Thoracic aorta (tissue), 2 donors: ENCODE measurements at regions not wholly inside any gene's neighbourhood (a gene's known extent, or its start where the extent isn't known, plus 50 kb on each side); places are given as distances from the start of the nearest gene placed in this dataset.

Source experiments
- ATAC-seq: fragments of 150-250 bp; one replicate; pipeline ENCODE4 v1.8.0; 2017; ENCODE audit warnings: low read depth; ENCODE audit not compliant: insufficient number of reproducible peaks, low FRiP score
- DNase-seq: peaks from one replicate; pipeline ENCODE4 v3.0.0-alpha.2; 2020; ENCODE audit warnings: low spot score
- H3K27ac ChIP-seq, 2 donors: fragments of 200-600 bp; sonication (generic); 1 replicate in 1 of 2; 2 replicates in 1 of 2; pipeline ENCODE4 v1.5.1; 2016; ENCODE audit warnings: mild to moderate bottlenecking in 2 of 2, moderate library complexity in 2 of 2
- H3K27me3 ChIP-seq: fragments of 200-600 bp; sonication (generic); replicated peaks from 2 replicates; pipeline ENCODE4 v1.6.0; 2016; ENCODE audit warnings: mild to moderate bottlenecking; ENCODE audit not compliant: insufficient read depth
- H3K36me3 ChIP-seq: fragments of 200-600 bp; sonication (generic); one replicate; pipeline ENCODE4 v1.5.1; 2016
- H3K4me1 ChIP-seq, 2 donors: fragments of 200-600 bp; sonication (generic); 1 replicate in 1 of 2; 2 replicates in 1 of 2; pipeline versions ENCODE4 v1.5.1 to v1.6.0; 2016; ENCODE audit warnings: low read depth in 2 of 2, mild to moderate bottlenecking in 1 of 2; ENCODE audit not compliant: control insufficient read depth in 1 of 2
- H3K4me3 ChIP-seq: fragments of 200-600 bp; sonication (generic); 2 replicates; pipeline ENCODE4 v1.5.1; 2016; ENCODE audit warnings: mild to moderate bottlenecking
- H3K9me3 ChIP-seq: fragments of 200-600 bp; sonication (generic); 2 replicates; pipeline ENCODE4 v1.5.1; 2016
- CTCF ChIP-seq: fragments of 200-600 bp; sonication (generic); IDR thresholded peaks from one replicate; pipeline ENCODE4 v1.5.1; 2019; ENCODE audit warnings: antibody characterized with exemption

GRCh38 chr6:169921853-169922824 is 170.7 kb downstream of the ERMARD start:
- Histone ChIP-seq H3K4me3 (no peak overlapping the region), H3K9me3 (no peaks in the 10 kb centered on the region), H3K27me3 (no peaks in the 10 kb centered on the region), H3K27ac (no peak overlapping the region), H3K4me1 (no peaks in the 10 kb centered on the region), H3K36me3 (no peaks in the 10 kb centered on the region)
- TF ChIP-seq CTCF: no peak
- no peak for DNase-seq
- no peak for ATAC-seq

GRCh38 chr6:169921217-169921616 is 169.8 kb downstream of the ERMARD start:
- Histone ChIP-seq H3K9me3 (no peaks in the 10 kb centered on the region), H3K4me3 (no peak overlapping the region), H3K27ac (no peak overlapping the region), H3K27me3 (no peaks in the 10 kb centered on the region), H3K4me1 (no peaks in the 10 kb centered on the region), H3K36me3 (no peaks in the 10 kb centered on the region)
- ATAC-seq: no peak
- no peak for TF ChIP-seq CTCF
- no peak for DNase-seq

GRCh38 chr6:169920359-169921020 is 169.1 kb downstream of the ERMARD start:
- Histone ChIP-seq H3K36me3 (no peaks in the 10 kb centered on the region), H3K27ac (no peak overlapping the region), H3K4me3 (no peak overlapping the region), H3K27me3 (no peaks in the 10 kb centered on the region), H3K9me3 (no peaks in the 10 kb centered on the region), H3K4me1 (no peaks in the 10 kb centered on the region)
- ATAC-seq (no peak), DNase-seq (no peak)
- TF ChIP-seq CTCF: no peak

GRCh38 chr6:169918954-169919549 is 167.6 kb downstream of the ERMARD start:
- no peaks in the 10 kb centered on the region for H3K27me3 ChIP-seq
- H3K4me3 ChIP-seq: no peak overlapping the region
- no peak for DNase-seq
- H3K27ac ChIP-seq: no peak overlapping the region
- no peaks in the 10 kb centered on the region for H3K9me3 ChIP-seq
- ATAC-seq: no peak
- no peak for TF ChIP-seq CTCF
- H3K36me3 ChIP-seq: no peaks in the 10 kb centered on the region
- no peaks in the 10 kb centered on the region for H3K4me1 ChIP-seq
